PFSK-1 (cell line): ENCODE measurements at regions not wholly inside any gene's neighbourhood (a gene's known extent, or its start where the extent isn't known, plus 50 kb on each side); places are given as distances from the start of the nearest gene placed in this dataset.

Experiments
- FOXP2 ChIP-seq: optimal IDR thresholded peaks from 2 replicates; pipeline ENCODE3; 2011; ENCODE audit warnings: borderline replicate concordance, control low read depth, inconsistent platforms; ENCODE audit not compliant: insufficient read depth; ENCODE audit errors: extremely low read length, extremely low read depth
- POLR2AphosphoS5 ChIP-seq: IDR thresholded peaks from 2 replicates; pipeline ENCODE4 v1.6.1; 2012; ENCODE audit warnings: low read depth, mild to moderate bottlenecking, control low read depth, low read length, moderate library complexity
- REST ChIP-seq, 2 experiments: IDR thresholded peaks; 2 replicates each; pipeline versions ENCODE4 v1.6.1 to v1.8.0; 2011 to 2012; ENCODE audit warnings: low read depth in 2 of 2, low read length in 2 of 2, control low read depth in 1 of 2, inconsistent platforms in 1 of 2, mild to moderate bottlenecking in 1 of 2, moderate library complexity in 1 of 2; ENCODE audit not compliant: insufficient read depth in 1 of 2
- SIN3A ChIP-seq: IDR thresholded peaks from 2 replicates; pipeline ENCODE4 v1.6.1; 2012; ENCODE audit warnings: mild to moderate bottlenecking, low read length, moderate library complexity, borderline replicate concordance; ENCODE audit not compliant: insufficient read depth
- TAF1 ChIP-seq: IDR thresholded peaks from 2 replicates; pipeline ENCODE4 v1.6.1; 2012; ENCODE audit warnings: low read length, control low read depth, borderline replicate concordance; ENCODE audit not compliant: insufficient read depth

- no peak for TF ChIP-seq POLR2AphosphoS5
- TF ChIP-seq REST (IDR thresholded peaks at IDR 0.05; ENCODE audit: insufficient read depth in 1 of 2, low read depth in 2 of 2, low read length in 2 of 2): no peak
- TF ChIP-seq TAF1: no peak
- no peak for TF ChIP-seq FOXP2
- TF ChIP-seq SIN3A: no peak
Observed at GRCh38 chr5:30102185-30102584, 1091.3 kb upstream of the CDH6 start.

- TF ChIP-seq SIN3A: no peak
- TF ChIP-seq POLR2AphosphoS5: no peak
- TF ChIP-seq TAF1: no peak
- TF ChIP-seq REST (IDR thresholded peaks at IDR 0.05; ENCODE audit: insufficient read depth in 1 of 2, low read depth in 2 of 2, low read length in 2 of 2): no peak
- no peak for TF ChIP-seq FOXP2
Observed at GRCh38 chr5:30100929-30101328, 1092.6 kb upstream of the CDH6 start.

GRCh38 chr5:30100148-30100713, 1093.3 kb upstream of the CDH6 start:
- TF ChIP-seq SIN3A (no peak), REST (IDR thresholded peaks at IDR 0.05; ENCODE audit: insufficient read depth in 1 of 2, low read depth in 2 of 2, low read length in 2 of 2) (no peak), FOXP2 (no peak), TAF1 (no peak), POLR2AphosphoS5 (no peak)

GRCh38 chr5:30099634-30100033, 1093.9 kb upstream of the CDH6 start:
- 0 out of 2 replicates have a peak, but pooled peaks have one; percentile 32 for TF ChIP-seq TAF1
- TF ChIP-seq POLR2AphosphoS5: no peak

GRCh38 chr5:30098940-30099339, 1094.5 kb upstream of the CDH6 start:
- TF ChIP-seq SIN3A (no peak), FOXP2 (no peak), POLR2AphosphoS5 (no peak), REST (IDR thresholded peaks at IDR 0.05; ENCODE audit: insufficient read depth in 1 of 2, low read depth in 2 of 2, low read length in 2 of 2) (no peak), TAF1 (no peak)
